Gastroesophageal sphincter (tissue), 4 donors: ENCODE measurements at regions not wholly inside any gene's neighbourhood (a gene's known extent, or its start where the extent isn't known, plus 50 kb on each side); places are given as distances from the start of the nearest gene placed in this dataset.

Experiments used
- ATAC-seq: fragments of 150-250 bp; one replicate; pipeline ENCODE4 v1.9.1; 2016; ENCODE audit warnings: mild to moderate bottlenecking, moderate library complexity
- H3K27ac ChIP-seq, 4 donors: fragments of 200-600 bp; sonication (generic) in 3 of 4; 1 replicate in 3 of 4; 2 replicates in 1 of 4; pipeline ENCODE4 v1.5.1; 2016 to 2019
- H3K27me3 ChIP-seq: fragments of 200-600 bp; sonication (generic); one replicate; pipeline ENCODE4 v1.5.1; 2019
- H3K36me3 ChIP-seq, 2 donors: fragments of 200-600 bp; sonication (generic); one replicate each; pipeline ENCODE4 v1.5.1; 2019; ENCODE audit warnings: control low read depth in 1 of 2
- H3K4me1 ChIP-seq, 3 donors: fragments of 200-600 bp; sonication (generic); 1 replicate in 2 of 3; 2 replicates in 1 of 3; pipeline ENCODE4 v1.5.1; 2016 to 2019; ENCODE audit warnings: control low read depth in 2 of 3
- H3K4me3 ChIP-seq, 2 donors: fragments of 200-600 bp; sonication (generic); one replicate each; pipeline ENCODE4 v1.5.1; 2019; ENCODE audit warnings: mild to moderate bottlenecking in 1 of 2, moderate library complexity in 1 of 2
- H3K9me3 ChIP-seq, 3 donors: fragments of 200-600 bp; sonication (generic); one replicate each; pipeline ENCODE4 v1.5.1; 2017 to 2019; ENCODE audit warnings: control low read depth in 2 of 3
- CTCF ChIP-seq, 4 experiments: fragments of 200-600 bp in 2 of 4; fragments of 450-650 bp in 2 of 4; sonication (generic) in 1 of 4; IDR thresholded peaks; one replicate each; pipeline ENCODE4 v1.5.1; 2017 to 2019; ENCODE audit warnings: antibody characterized with exemption in 4 of 4, mild to moderate bottlenecking in 2 of 4, moderate library complexity in 2 of 4
- EP300 ChIP-seq: sonication (generic); formaldehyde crosslinking; IDR thresholded peaks from one replicate; pipeline ENCODE4 v1.6.1; 2017; ENCODE audit warnings: antibody characterized with exemption, mild to moderate bottlenecking
- POLR2A ChIP-seq, 2 donors: fragments of 450-650 bp; IDR thresholded peaks; one replicate each; pipeline ENCODE4 v1.6.1; 2017; ENCODE audit warnings: antibody characterized with exemption in 2 of 2, mild to moderate bottlenecking in 2 of 2, moderate library complexity in 1 of 2
- POLR2AphosphoS5 ChIP-seq: sonication (generic); formaldehyde crosslinking; IDR thresholded peaks from one replicate; pipeline ENCODE4 v1.6.1; 2017; ENCODE audit warnings: antibody characterized with exemption
- WGBS, 2 donors: methylation state at CpG; one replicate each; pipeline ENCODE4 v1.1.5; 2018; ENCODE audit warnings: low coverage in 1 of 2; 5-methylcytosine and 5-hydroxymethylcytosine counted together

- Histone ChIP-seq H3K27me3 (no peaks in the 10 kb centered on the region), H3K36me3 (no peaks in the 10 kb centered on the region), H3K4me3 (no peak overlapping the region), H3K9me3 (no peaks in the 10 kb centered on the region), H3K27ac (no peak overlapping the region), H3K4me1 (no peaks in the 10 kb centered on the region)
- ATAC-seq = no peak
- no peak for TF ChIP-seq POLR2A (IDR thresholded peaks at IDR 0.05)
- TF ChIP-seq POLR2AphosphoS5 = no peak
- TF ChIP-seq CTCF (IDR thresholded peaks at IDR 0.05) = no peak
- TF ChIP-seq EP300 = no peak
- 51 to 84% methylated on average over 2 of the region's 2 CpGs for WGBS, 2 donors
Measured at GRCh38 chr14:39722547-39723273, 290.5 kb upstream of the FBXO33 start.

GRCh38 chr14:39716987-39717570, 284.8 kb upstream of the FBXO33 start:
- no peaks in the 10 kb centered on the region for H3K27me3 ChIP-seq
- no peak overlapping the region for H3K27ac ChIP-seq
- TF ChIP-seq CTCF (IDR thresholded peaks at IDR 0.05) = no peak
- TF ChIP-seq POLR2A (IDR thresholded peaks at IDR 0.05) = no peak
- TF ChIP-seq EP300 = no peak
- no peak for TF ChIP-seq POLR2AphosphoS5
- no peaks in the 10 kb centered on the region for H3K36me3 ChIP-seq
- H3K9me3 ChIP-seq = no peaks in the 10 kb centered on the region
- no peak for ATAC-seq
- 38 to 60% methylated on average over 1 to 2 of the region's 3 CpGs for WGBS, 2 donors
- H3K4me3 ChIP-seq = no peak overlapping the region
- H3K4me1 ChIP-seq = no peaks in the 10 kb centered on the region

- TF ChIP-seq POLR2AphosphoS5 = no peak
- no peak for TF ChIP-seq POLR2A (IDR thresholded peaks at IDR 0.05)
- no peak for TF ChIP-seq EP300
- no peak for TF ChIP-seq CTCF (IDR thresholded peaks at IDR 0.05)
- H3K36me3 ChIP-seq = no peaks in the 10 kb centered on the region
- no peaks in the 10 kb centered on the region for H3K4me1 ChIP-seq
- H3K27ac ChIP-seq = no peak overlapping the region
- 22 to 30% methylated on average over 1 of the region's 1 CpG for WGBS, 2 donors
- no peak overlapping the region for H3K4me3 ChIP-seq
- H3K9me3 ChIP-seq = peaks cover 0 to 3% (median 0%) of the 10 kb centered on the region in 3 donors
- ATAC-seq = no peak
- no peaks in the 10 kb centered on the region for H3K27me3 ChIP-seq
Measured at GRCh38 chr14:39712293-39712999, 280.2 kb upstream of the FBXO33 start.

- Histone ChIP-seq H3K36me3 (no peaks in the 10 kb centered on the region), H3K4me1 (no peaks in the 10 kb centered on the region), H3K27ac (no peak overlapping the region), H3K9me3 (peaks cover 0 to 3% (median 0%) of the 10 kb centered on the region in 3 donors), H3K4me3 (no peak overlapping the region), H3K27me3 (no peaks in the 10 kb centered on the region)
- no peak for ATAC-seq
- TF ChIP-seq POLR2AphosphoS5 (no peak), EP300 (no peak), POLR2A (IDR thresholded peaks at IDR 0.05) (no peak), CTCF (IDR thresholded peaks at IDR 0.05) (no peak)
- 50 to 55% methylated on average over 2 of the region's 2 CpGs for WGBS, 2 donors
Measured at GRCh38 chr14:39704594-39704993, 272.4 kb upstream of the FBXO33 start.
